ENCODE measurements at regions not wholly inside any gene's neighbourhood (a gene's known extent, or its start where the extent isn't known, plus 50 kb on each side); places are given as distances from the start of the nearest gene placed in this dataset.

GRCh38 chr7:47724335-47724982 lies 142.5 kb upstream of the TNS3 start:
- DNase-seq, result no peak

GRCh38 chr7:47722126-47722525 lies 140.2 kb upstream of the TNS3 start:
- DNase-seq, result no peak

GRCh38 chr7:47721670-47722069 lies 139.8 kb upstream of the TNS3 start:
- DNase-seq, result no peak

- no peak for DNase-seq
Observed at GRCh38 chr7:47720907-47721244, 139.0 kb upstream of the TNS3 start.

GRCh38 chr7:47720141-47720906 lies 138.4 kb upstream of the TNS3 start:
- peak; percentile 15 for DNase-seq

- no peak for DNase-seq
Observed at GRCh38 chr7:47719675-47720074, 137.8 kb upstream of the TNS3 start.

GRCh38 chr7:47715631-47716068 lies 133.7 kb upstream of the TNS3 start:
- no peak for DNase-seq

- no peak for DNase-seq
Observed at GRCh38 chr7:47714669-47715607, 133.0 kb upstream of the TNS3 start.

GRCh38 chr7:47713595-47713994 lies 131.7 kb upstream of the TNS3 start:
- no peak for DNase-seq

- no peak for DNase-seq
Observed at GRCh38 chr7:47712416-47712815, 130.5 kb upstream of the TNS3 start.

GRCh38 chr7:47711776-47712175 lies 129.9 kb upstream of the TNS3 start:
- DNase-seq, result no peak

GRCh38 chr7:47710201-47710935 lies 128.5 kb upstream of the TNS3 start:
- DNase-seq, result no peak

GRCh38 chr7:47709451-47709850 lies 127.5 kb upstream of the TNS3 start:
- DNase-seq, result no peak

GRCh38 chr7:47709051-47709450 lies 127.1 kb upstream of the TNS3 start:
- DNase-seq, result no peak

- no peak for DNase-seq
Observed at GRCh38 chr7:47707583-47707982, 125.7 kb upstream of the TNS3 start.

GRCh38 chr7:47704936-47705335 lies 123.0 kb upstream of the TNS3 start:
- no peak for DNase-seq

- DNase-seq, result no peak
Observed at GRCh38 chr7:47702080-47702479, 120.2 kb upstream of the TNS3 start.

- DNase-seq, result no peak
Observed at GRCh38 chr7:47698386-47698785, 116.5 kb upstream of the TNS3 start.

- DNase-seq, result no peak
Observed at GRCh38 chr7:47697543-47697942, 115.6 kb upstream of the TNS3 start.

- no peak for DNase-seq
Observed at GRCh38 chr7:47696152-47696710, 114.3 kb upstream of the TNS3 start.

GRCh38 chr7:47693216-47693615 lies 111.3 kb upstream of the TNS3 start:
- DNase-seq, result no peak

GRCh38 chr7:47691988-47692387 lies 110.1 kb upstream of the TNS3 start:
- no peak for DNase-seq

Data from occipital lobe (tissue), 1 donor.